ENCODE measurements at regions not wholly inside any gene's neighbourhood (a gene's known extent, or its start where the extent isn't known, plus 50 kb on each side); places are given as distances from the start of the nearest gene placed in this dataset.
"Not testable (repeated sequence)": the region's sequence is repeated elsewhere in the genome, so short reads cannot be mapped to it uniquely, and the experiment has no call there.

DNA sequence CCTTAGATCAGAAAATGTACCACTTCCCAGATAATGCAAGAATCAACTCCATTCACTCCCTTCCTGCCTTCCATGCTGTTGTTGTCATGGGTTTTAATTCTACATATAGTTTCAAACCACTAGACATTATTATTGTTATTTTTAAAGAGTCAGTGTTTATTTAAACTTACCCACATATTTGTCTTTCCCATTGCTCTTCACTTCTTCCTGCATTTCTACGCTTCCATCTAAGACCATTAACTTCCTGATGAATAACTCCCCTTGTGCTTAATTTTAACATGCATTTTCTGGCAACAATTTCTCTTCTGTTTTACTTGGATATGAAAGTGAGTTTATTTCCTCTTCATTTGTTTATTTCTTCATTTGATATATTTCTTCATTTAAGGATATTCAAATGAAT, 127.1 kb upstream of the FHIT start:
- DNase-seq (ENCODE audit: low read depth in 3 of 3, low spot score in 2 of 3): no peak

DNA sequence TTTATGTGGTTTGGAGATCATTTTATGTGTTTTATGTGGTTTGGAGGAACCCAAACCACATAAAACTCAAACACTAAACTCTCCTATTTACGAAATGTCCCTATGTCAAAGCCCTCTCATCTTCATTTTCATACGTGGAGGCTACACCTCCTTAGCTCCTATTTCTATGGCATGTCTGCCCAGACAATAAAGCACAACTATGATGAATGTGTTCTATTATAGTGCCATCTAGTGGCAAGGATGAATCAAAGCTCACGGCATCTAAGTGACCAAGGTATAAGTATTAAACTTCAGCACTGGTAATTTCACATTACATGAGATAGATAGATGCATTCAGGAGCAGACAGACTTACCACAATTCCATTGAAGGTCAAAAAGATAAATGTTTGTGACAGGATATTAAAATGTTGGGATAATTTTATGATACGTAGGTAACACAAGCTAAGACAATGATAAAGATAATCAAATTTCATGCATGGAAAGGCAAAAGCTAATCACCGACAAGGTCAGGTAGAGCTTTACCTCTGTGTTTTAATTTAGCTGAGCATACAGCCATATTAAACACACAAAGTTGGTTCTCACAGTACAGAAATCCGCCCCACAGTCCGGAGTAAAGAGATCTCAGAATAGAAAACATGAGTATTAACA, 130.6 kb upstream of the FHIT start:
- no peak for DNase-seq (ENCODE audit: low read depth in 3 of 3, low spot score in 2 of 3)

DNA sequence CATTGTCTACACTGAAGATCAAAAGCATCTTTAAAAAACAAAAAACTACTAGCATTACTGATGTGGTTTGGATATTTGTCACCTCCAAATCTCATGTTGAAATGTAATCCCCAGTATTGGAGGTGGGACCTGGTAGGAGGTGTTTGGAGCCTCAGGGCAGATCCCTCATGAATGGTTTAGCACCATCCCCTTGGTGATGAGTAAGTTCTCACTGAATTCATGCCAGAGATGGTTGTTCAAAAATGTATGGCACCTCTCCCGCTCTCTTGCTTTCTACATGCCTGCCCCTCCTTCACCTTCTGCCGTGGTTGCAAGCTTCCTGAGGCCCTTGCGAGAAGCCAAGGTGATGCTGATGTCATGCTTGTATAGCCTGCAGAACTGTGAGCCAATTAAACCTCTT, 136.6 kb upstream of the FHIT start:
- no peak for DNase-seq (ENCODE audit: low read depth in 3 of 3, low spot score in 2 of 3)

DNA sequence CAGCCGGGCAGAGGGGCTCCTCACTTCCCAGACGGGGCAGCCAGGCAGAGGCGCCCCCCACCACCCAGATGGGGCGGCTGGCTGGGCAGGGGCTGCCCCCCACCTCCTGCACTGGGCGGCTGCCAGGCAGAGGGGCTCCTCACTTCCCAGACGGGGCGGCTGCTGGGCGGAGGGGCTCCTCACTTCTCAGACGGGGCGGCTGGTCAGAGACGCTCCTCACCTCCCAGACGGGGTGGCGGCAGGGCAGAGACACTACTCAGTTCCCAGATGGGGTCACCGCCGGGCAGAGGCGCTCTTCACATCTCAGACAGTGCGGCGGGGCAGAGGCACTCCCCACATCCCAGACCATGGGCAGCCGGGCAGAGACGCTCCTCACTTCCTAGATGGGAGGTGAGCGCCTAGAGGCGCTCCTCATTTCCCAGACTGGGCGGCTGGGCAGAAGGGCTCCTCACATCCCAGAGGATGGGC, 142.3 kb upstream of the FHIT start:
- not testable (repeated sequence) for DNase-seq (ENCODE audit: low read depth in 3 of 3, low spot score in 2 of 3)

- DNase-seq (ENCODE audit: low read depth in 3 of 3, low spot score in 2 of 3): no peak
Measured at GRCh38 chr3:61401359-61401758, 150.1 kb upstream of the FHIT start.

GRCh38 chr3:61407397-61407796, 154.0 kb upstream of the PTPRG start:
- DNase-seq (ENCODE audit: low read depth in 3 of 3, low spot score in 2 of 3): no peak

DNA sequence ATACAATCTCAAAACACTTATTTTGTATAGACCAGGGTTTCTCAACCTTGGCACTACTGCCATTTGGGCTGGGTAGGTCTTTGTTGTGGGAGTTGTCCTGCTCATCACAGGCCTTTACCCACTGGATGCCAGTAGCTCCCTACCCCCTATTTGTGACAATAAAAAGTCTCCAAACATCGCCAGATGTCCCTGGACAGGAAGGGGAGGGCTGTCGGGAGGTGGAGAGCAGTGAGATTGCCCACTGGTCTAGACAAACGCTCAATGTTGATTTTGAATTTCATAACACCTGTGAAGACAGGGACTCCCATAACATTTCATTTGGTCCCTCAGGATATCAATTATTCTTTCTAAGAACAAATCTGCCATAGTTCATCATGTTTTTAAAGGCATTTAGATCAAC, 151.7 kb upstream of the PTPRG start:
- no peak for DNase-seq (ENCODE audit: low read depth in 3 of 3, low spot score in 2 of 3)

GRCh38 chr3:61410358-61410757, 151.0 kb upstream of the PTPRG start:
- DNase-seq (ENCODE audit: low read depth in 3 of 3, low spot score in 2 of 3): not testable (repeated sequence)

DNA sequence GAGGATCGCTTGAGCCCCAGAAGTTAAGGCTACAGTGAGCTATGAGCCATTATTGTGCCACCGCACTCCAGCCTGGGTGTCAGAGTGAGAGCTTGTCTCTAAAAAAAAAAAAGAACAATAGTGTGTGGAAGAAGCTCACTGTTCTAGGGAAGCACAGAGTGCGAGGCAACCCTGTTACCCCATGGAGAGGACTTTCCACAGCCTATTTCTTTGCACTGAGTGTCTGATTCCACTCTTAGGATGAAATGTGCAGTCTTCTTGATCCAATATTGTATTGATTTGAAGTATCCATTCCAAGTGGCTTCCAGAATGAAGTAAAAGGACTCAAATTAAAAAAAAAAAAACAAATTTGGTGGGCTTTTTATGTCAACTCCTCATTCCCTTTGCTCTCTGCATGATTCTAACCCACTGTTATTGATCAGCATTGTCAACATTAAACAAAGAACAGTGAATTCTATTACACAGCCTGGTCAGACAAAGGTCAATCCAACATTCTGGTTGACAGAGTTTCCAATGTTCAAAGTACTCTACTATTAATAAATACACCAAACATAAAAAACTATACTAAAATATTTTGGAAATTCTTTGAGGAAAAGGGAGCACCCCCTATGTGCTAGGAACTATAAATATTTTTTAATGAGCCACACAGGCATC, 150.2 kb upstream of the PTPRG start:
- DNase-seq (ENCODE audit: low read depth in 3 of 3, low spot score in 2 of 3): no peak

- DNase-seq (ENCODE audit: low read depth in 3 of 3, low spot score in 2 of 3): no peak
Measured at GRCh38 chr3:61414456-61414855, 146.9 kb upstream of the PTPRG start.

- DNase-seq (ENCODE audit: low read depth in 3 of 3, low spot score in 2 of 3): no peak
Measured at GRCh38 chr3:61415201-61415600, 146.2 kb upstream of the PTPRG start.

DNA sequence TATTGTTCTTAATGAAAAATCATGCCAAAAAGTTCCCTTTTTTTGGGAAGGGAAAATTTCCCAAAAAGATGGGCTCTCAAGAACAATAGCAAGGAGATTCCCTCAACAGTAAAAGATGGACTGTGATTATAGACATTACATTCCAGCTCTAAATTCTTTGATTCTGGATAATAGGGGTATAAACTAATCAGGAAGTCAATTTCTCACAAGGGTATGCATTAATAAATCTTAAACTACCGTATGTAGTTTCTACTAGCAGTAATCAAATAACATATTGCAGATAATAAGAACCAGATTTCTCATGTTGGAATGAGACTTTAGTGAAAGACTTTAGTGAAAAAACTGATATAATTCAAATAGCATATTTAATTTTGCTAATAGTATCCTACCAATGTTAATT, 144.8 kb upstream of the PTPRG start:
- no peak for DNase-seq (ENCODE audit: low read depth in 3 of 3, low spot score in 2 of 3)

DNA sequence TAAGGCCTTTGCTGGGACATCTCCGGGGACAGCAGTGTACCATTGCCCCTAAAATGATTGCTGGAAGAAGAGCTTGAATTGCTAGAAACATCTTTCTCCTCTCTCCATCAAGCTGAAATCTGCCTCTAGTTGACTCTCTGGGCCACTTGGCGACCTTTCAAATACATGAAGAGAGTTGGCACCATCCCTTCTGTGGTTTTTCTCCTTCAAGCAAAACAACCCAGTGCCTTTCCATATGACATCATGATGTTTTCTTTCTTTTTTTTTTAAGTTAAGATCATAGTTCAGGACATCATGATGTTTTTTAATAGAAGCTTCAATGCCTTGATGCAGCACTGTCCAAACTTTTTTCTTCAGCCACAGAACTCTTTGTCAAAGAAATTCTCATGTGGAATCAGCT, 144.0 kb upstream of the PTPRG start:
- DNase-seq (ENCODE audit: low read depth in 3 of 3, low spot score in 2 of 3): no peak

GRCh38 chr3:61420136-61420759, 141.1 kb upstream of the PTPRG start:
- DNase-seq (ENCODE audit: low read depth in 3 of 3, low spot score in 2 of 3): no peak

- no peak for DNase-seq (ENCODE audit: low read depth in 3 of 3, low spot score in 2 of 3)
Measured at GRCh38 chr3:61422945-61423673, 138.3 kb upstream of the PTPRG start.

GRCh38 chr3:61425356-61425755, 136.0 kb upstream of the PTPRG start:
- DNase-seq (ENCODE audit: low read depth in 3 of 3, low spot score in 2 of 3): no peak

DNA sequence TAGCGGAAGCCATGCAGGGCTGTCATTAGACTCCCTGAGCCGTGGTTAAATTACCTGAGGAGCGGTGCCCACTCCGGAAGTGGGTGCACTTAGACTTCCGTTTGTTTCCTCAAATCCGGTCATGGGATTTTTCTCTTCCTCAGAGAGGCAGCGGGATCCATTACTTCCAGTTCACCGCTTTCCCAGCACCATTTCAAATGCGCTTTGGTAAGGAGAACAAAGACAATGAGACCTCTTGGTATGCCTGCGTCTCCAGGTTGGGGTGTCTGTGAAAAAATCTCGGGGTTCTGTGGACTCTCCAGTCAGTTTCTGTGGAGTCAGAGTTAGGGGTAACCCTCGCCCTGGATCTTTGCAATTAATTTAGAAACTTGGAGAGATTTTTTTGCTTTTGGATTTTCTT, 132.3 kb upstream of the PTPRG start:
- no peak for DNase-seq (ENCODE audit: low read depth in 3 of 3, low spot score in 2 of 3)

- not testable (repeated sequence) for DNase-seq (ENCODE audit: low read depth in 3 of 3, low spot score in 2 of 3)
Measured at GRCh38 chr3:61434901-61435300, 126.5 kb upstream of the PTPRG start.

GRCh38 chr3:61435361-61435760, 126.0 kb upstream of the PTPRG start:
- not testable (repeated sequence) for DNase-seq (ENCODE audit: low read depth in 3 of 3, low spot score in 2 of 3)

- no peak for DNase-seq (ENCODE audit: low read depth in 3 of 3, low spot score in 2 of 3)
Measured at GRCh38 chr3:61438253-61439121, 122.9 kb upstream of the PTPRG start.

DNA sequence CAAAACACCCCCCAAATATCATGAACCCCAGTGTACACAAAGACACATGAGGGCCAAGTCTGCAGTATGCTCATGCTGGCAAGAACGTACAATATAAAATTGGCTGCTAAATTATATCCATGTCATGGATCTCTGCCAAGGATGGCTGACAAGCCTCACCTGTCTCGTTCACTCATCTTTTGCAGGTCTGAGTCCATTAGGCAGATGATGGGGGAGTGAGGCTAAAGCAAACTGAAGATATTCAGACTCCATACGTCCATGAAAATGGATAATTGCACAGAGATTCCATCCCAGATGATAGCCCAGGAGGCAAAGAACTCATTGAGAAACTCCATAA, 122.3 kb upstream of the PTPRG start:
- DNase-seq (ENCODE audit: low read depth in 3 of 3, low spot score in 2 of 3): no peak
